A549 (cell line): ENCODE measurements at regions not wholly inside any gene's neighbourhood (a gene's known extent, or its start where the extent isn't known, plus 50 kb on each side); places are given as distances from the start of the nearest gene placed in this dataset.

Source experiments
- ATAC-seq, 2 experiments: fragments of 200-7000 bp in 1 of 2; fragments of >200 bp in 1 of 2; cut with Nextera tagmentation in 1 of 2; cut with Tn5 transposase in 1 of 2; 3 replicates each; pipeline versions ENCODE4 v1.8.0 to v1.9.1; 2018 to 2020; ENCODE audit warnings: mild to moderate bottlenecking in 1 of 2, moderate library complexity in 1 of 2
- CTCF ChIA-PET: fragments of 300-600 bp; sonication (Branson Sonifier 250); formaldehyde crosslinking; extraction: SDS; loops from one replicate; lab custom pipeline; 2021; ENCODE audit warnings: antibody characterized with exemption, inconsistent platforms; lab: Yijun Ruan, JAX
- POLR2A ChIA-PET: fragments of 350-600 bp; formaldehyde crosslinking; extraction: SDS; loops from one replicate; lab custom pipeline; 2021; ENCODE audit warnings: antibody characterized with exemption, inconsistent platforms; lab: Yijun Ruan, JAX
- DNase-seq, 2 experiments: peaks; one replicate each; pipeline versions ENCODE4 v3.0.0 to v3.0.0-alpha.2; 2011 to 2016; ENCODE audit warnings: low read depth in 1 of 2, low spot score in 1 of 2
- FAIRE-seq: peaks from 2 replicates; lab custom pipeline; 2011; peaks lifted over from hg19 to GRCh38; lab: Jason Lieb, UNC
- H3K27ac ChIP-seq, 2 experiments: fragments of >200 bp; sonication (Bioruptor Twin); formaldehyde crosslinking; 3 replicates each; pipeline ENCODE4 v1.5.1; 2016 to 2017
- H3K4me1 ChIP-seq: fragments of >200 bp; sonication (Bioruptor Twin); formaldehyde crosslinking; 3 replicates; pipeline ENCODE4 v1.6.1; 2016
- H3K4me2 ChIP-seq: fragments of >200 bp; sonication (Bioruptor Twin); formaldehyde crosslinking; 3 replicates; pipeline ENCODE4 v1.6.1; 2016
- H3K4me3 ChIP-seq: fragments of >200 bp; sonication (Bioruptor Twin); formaldehyde crosslinking; 3 replicates; pipeline ENCODE4 v1.5.1; 2016
- H3K9me3 ChIP-seq: fragments of >200 bp; sonication (Bioruptor Twin); formaldehyde crosslinking; 3 replicates; pipeline ENCODE4 v1.6.1; 2016
- ATOH8 ChIP-seq: fragments of 250-450 bp; sonication (Bioruptor Pico); IDR thresholded peaks from 2 replicates; pipeline ENCODE4 v1.5.0; 2020; ENCODE audit warnings: low read depth, mild to moderate bottlenecking, moderate library complexity
- BHLHE40 ChIP-seq: IDR thresholded peaks from 2 replicates; pipeline ENCODE4 v1.6.1; 2012; ENCODE audit warnings: low read depth, low read length, inconsistent platforms
- CBX2 ChIP-seq: fragments of 200-600 bp; sonication (generic); IDR thresholded peaks from 2 replicates; pipeline ENCODE4 v1.6.1; 2016; ENCODE audit warnings: low read depth, mild to moderate bottlenecking, borderline replicate concordance
- CBX8 ChIP-seq: fragments of 200-600 bp; sonication (generic); IDR thresholded peaks from 2 replicates; pipeline ENCODE4 v1.6.1; 2016
- CEBPB ChIP-seq, 2 experiments: fragments of >200 bp in 1 of 2; sonication (Bioruptor Twin) in 1 of 2; formaldehyde crosslinking in 1 of 2; IDR thresholded peaks; 2 replicates each; pipeline ENCODE4 v1.6.1; 2012 to 2016
- CTCF ChIP-seq: fragments of >200 bp; sonication (Bioruptor Twin); formaldehyde crosslinking; IDR thresholded peaks from 3 replicates; pipeline ENCODE4 v1.5.1; 2016
- EHF ChIP-seq: fragments of 250-450 bp; sonication (Bioruptor Pico); IDR thresholded peaks from 2 replicates; pipeline ENCODE4 v1.5.0; 2020; ENCODE audit warnings: mild to moderate bottlenecking
- FOSL2 ChIP-seq, 2 experiments: fragments of 450-650 bp in 1 of 2; fragments of >200 bp in 1 of 2; sonication (Bioruptor Twin) in 1 of 2; formaldehyde crosslinking; IDR thresholded peaks; 2 replicates each; pipeline versions ENCODE4 v1.5.0 to v1.6.1; 2016 to 2020; ENCODE audit warnings: mild to moderate bottlenecking in 1 of 2, moderate library complexity in 1 of 2
- HEYL ChIP-seq: fragments of 250-450 bp; sonication (Bioruptor Pico); IDR thresholded peaks from 2 replicates; pipeline ENCODE4 v1.8.0; 2021; ENCODE audit warnings: mild to moderate bottlenecking, moderate library complexity
- HMGXB4 ChIP-seq: fragments of 250-450 bp; sonication (Bioruptor Pico); IDR thresholded peaks from 2 replicates; pipeline ENCODE4 v1.5.0; 2021; ENCODE audit warnings: mild to moderate bottlenecking, moderate library complexity, borderline replicate concordance
- MAFK ChIP-seq: fragments of 450-650 bp; IDR thresholded peaks from 2 replicates; pipeline ENCODE4 v1.6.1; 2014; ENCODE audit not compliant: partially characterized antibody
- NPAS2 ChIP-seq: fragments of 250-450 bp; sonication (Bioruptor Pico); IDR thresholded peaks from 2 replicates; pipeline ENCODE4 v1.8.0; 2022; ENCODE audit warnings: mild to moderate bottlenecking, moderate library complexity, borderline replicate concordance
- PBX3 ChIP-seq: IDR thresholded peaks from 2 replicates; pipeline ENCODE4 v1.6.1; 2012
- POLR2AphosphoS2 ChIP-seq: conservative IDR thresholded peaks from 2 replicates; pipeline ENCODE4 v1.6.1; 2012; ENCODE audit warnings: low read length, improper control_type of control experiment, inconsistent platforms
- RAD21 ChIP-seq, 2 experiments: fragments of >200 bp in 1 of 2; sonication (Bioruptor Twin) in 1 of 2; formaldehyde crosslinking in 1 of 2; IDR thresholded peaks in 1 of 2; conservative IDR thresholded peaks in 1 of 2; 2 replicates in 1 of 2; 3 replicates in 1 of 2; pipeline ENCODE4 v1.6.1; 2012 to 2018; ENCODE audit warnings: inconsistent platforms in 1 of 2
- RFX5 ChIP-seq: fragments of 450-650 bp; IDR thresholded peaks from 2 replicates; pipeline ENCODE4 v1.7.1; 2014; ENCODE audit warnings: antibody characterized with exemption, mild to moderate bottlenecking, moderate library complexity
- RNF2 ChIP-seq: fragments of 200-600 bp; sonication (generic); IDR thresholded peaks from 2 replicates; pipeline ENCODE4 v1.6.1; 2016; ENCODE audit warnings: low read depth, mild to moderate bottlenecking, antibody characterized with exemption, moderate library complexity, borderline replicate concordance
- SMC3 ChIP-seq: fragments of >200 bp; sonication (Bioruptor Twin); formaldehyde crosslinking; IDR thresholded peaks from 3 replicates; pipeline ENCODE4 v1.6.1; 2018; ENCODE audit warnings: inconsistent platforms
- TFCP2L1 ChIP-seq: fragments of 250-450 bp; sonication (Bioruptor Pico); IDR thresholded peaks from 2 replicates; pipeline ENCODE4 v1.5.0; 2021; ENCODE audit warnings: mild to moderate bottlenecking
- TP53 ChIP-seq: fragments of 250-450 bp; sonication (Bioruptor Pico); IDR thresholded peaks from 2 replicates; pipeline ENCODE4 v1.5.0; 2021; ENCODE audit warnings: mild to moderate bottlenecking, moderate library complexity
- USF2 ChIP-seq: fragments of 450-650 bp; IDR thresholded peaks from 2 replicates; pipeline ENCODE4 v1.6.1; 2014; ENCODE audit warnings: antibody characterized with exemption
- ZSCAN20 ChIP-seq: fragments of 250-450 bp; sonication (Bioruptor Pico); IDR thresholded peaks from 2 replicates; pipeline ENCODE4 v1.8.0; 2022; ENCODE audit warnings: mild to moderate bottlenecking, moderate library complexity
- WGBS: methylation state at CpG from one replicate; pipeline ENCODE4 v1.1.6; 2017; ENCODE audit errors: missing lambda C conversion rate; 5-methylcytosine and 5-hydroxymethylcytosine counted together

GRCh38 chr2:120622886-120623753 is 112.5 kb upstream of the GLI2 start:
- no peak for ATAC-seq
- H3K4me2 ChIP-seq, result no peak overlapping the region
- peaks cover 11% of the 10 kb centered on the region; the same call in 2 of the 3 replicates for H3K4me1 ChIP-seq
- WGBS, result 66% methylated on average over 20 of the region's 21 CpGs
- no peak overlapping the region for H3K4me3 ChIP-seq
- POLR2A ChIA-PET, result no interaction called here
- H3K9me3 ChIP-seq, result peaks cover 11% of the 10 kb centered on the region; the same call in 2 of the 3 replicates
- no peak for DNase-seq
- CTCF ChIA-PET, result interaction anchor here (1.2 to 2.3 kb wide), 3 partner anchors 12 to 448 kb away, joined by 3 to 6 read pairs (median 3); no protein-coding TSS in a partner anchor
- FAIRE-seq, result no peak
- TF ChIP-seq TFCP2L1 (CRISPR knock-in tag), result no peak
- no peak for TF ChIP-seq CBX2
- no peak for TF ChIP-seq PBX3
- TF ChIP-seq SMC3, result no peak
- no peak for TF ChIP-seq FOSL2 (IDR thresholded peaks at IDR 0.05)
- TF ChIP-seq FOSL2 (CRISPR knock-in tag; IDR thresholded peaks at IDR 0.05), result no peak
- no peak for TF ChIP-seq ZSCAN20
- TF ChIP-seq RFX5, result no peak
- no peak for TF ChIP-seq NPAS2 (CRISPR knock-in tag)
- no peak for TF ChIP-seq POLR2AphosphoS2
- no peak for TF ChIP-seq HEYL (CRISPR knock-in tag)
- TF ChIP-seq BHLHE40, result no peak
- TF ChIP-seq RAD21 (conservative IDR thresholded peaks at IDR 0.05 in 1 of 2, IDR thresholded peaks at IDR 0.05 in 1 of 2), result no peak
- no peak for TF ChIP-seq CBX8
- no peak for TF ChIP-seq RNF2
- no peak for TF ChIP-seq MAFK
- TF ChIP-seq EHF (CRISPR knock-in tag), result no peak
- H3K27ac ChIP-seq, result no peak overlapping the region

- WGBS, result 71% methylated on average over 8 of the region's 8 CpGs
- DNase-seq (no peak), FAIRE-seq (no peak), ATAC-seq (no peak)
- ChIA-PET POLR2A (no interaction called here), CTCF (interaction anchor here (0.9 to 2.3 kb wide), 3 partner anchors 29 to 447 kb away, joined by 3 to 6 read pairs (median 3); no protein-coding TSS in a partner anchor)
- TF ChIP-seq TP53 (CRISPR knock-in tag) (no peak), HEYL (CRISPR knock-in tag) (no peak), HMGXB4 (no peak), POLR2AphosphoS2 (no peak), FOSL2 (IDR thresholded peaks at IDR 0.05) (no peak), FOSL2 (CRISPR knock-in tag; IDR thresholded peaks at IDR 0.05) (no peak), USF2 (no peak), CTCF (no peak), RAD21 (conservative IDR thresholded peaks at IDR 0.05 in 1 of 2, IDR thresholded peaks at IDR 0.05 in 1 of 2) (no peak), CEBPB (IDR thresholded peaks at IDR 0.05) (no peak), ATOH8 (no peak), CBX8 (no peak)
- peaks cover 11% of the 10 kb centered on the region; the same call in 2 of the 3 replicates for H3K4me1 ChIP-seq
- H3K27ac ChIP-seq, result no peak overlapping the region
- no peak overlapping the region for H3K4me3 ChIP-seq
- H3K9me3 ChIP-seq, result peaks cover 18% of the 10 kb centered on the region
- H3K4me2 ChIP-seq, result no peak overlapping the region
Measured at GRCh38 chr2:120624061-120624737, 111.5 kb upstream of the GLI2 start.
